HEK293 (cell line): ENCODE measurements at regions not wholly inside any gene's neighbourhood (a gene's known extent, or its start where the extent isn't known, plus 50 kb on each side); places are given as distances from the start of the nearest gene placed in this dataset.
A peak's percentile ranks its signal among the peaks of the same experiment; 100 is the strongest.

ENCODE experiments used
- CTCF ChIA-PET: fragments of 350-600 bp; formaldehyde crosslinking; extraction: SDS; loops from one replicate; lab custom pipeline; 2021; ENCODE audit warnings: antibody characterized with exemption; lab: Yijun Ruan, JAX
- POLR2A ChIA-PET: fragments of 300-600 bp; formaldehyde crosslinking; extraction: SDS; loops from one replicate; lab custom pipeline; 2020; ENCODE audit warnings: antibody characterized with exemption, inconsistent platforms; lab: Yijun Ruan, JAX
- H3K27ac ChIP-seq: fragments of 200-500 bp; sonication (Bioruptor generic); 2 replicates; pipeline ENCODE4 v1.5.1; 2014; ENCODE audit warnings: low read depth, low read length, control low read depth, inconsistent platforms; ENCODE audit errors: extremely low read depth
- H3K36me3 ChIP-seq, 2 experiments: fragments of 200-500 bp in 1 of 2; sonication (Bioruptor generic) in 1 of 2; 1 replicate in 1 of 2; 2 replicates in 1 of 2; pipeline ENCODE4 v1.5.1; 2014 to 2017; ENCODE audit warnings: inconsistent platforms in 2 of 2, low read length in 2 of 2; ENCODE audit not compliant: control insufficient read depth in 2 of 2, insufficient read depth in 1 of 2
- H3K4me1 ChIP-seq: fragments of 200-500 bp; sonication (Bioruptor generic); 2 replicates; pipeline ENCODE4 v1.5.1; 2014; ENCODE audit warnings: mild to moderate bottlenecking, low read length, inconsistent platforms; ENCODE audit not compliant: control insufficient read depth, insufficient read depth
- H3K4me3 ChIP-seq: 2 replicates; pipeline ENCODE4 v1.5.1; 2011; ENCODE audit warnings: low read depth, mild to moderate bottlenecking, control low read depth, low read length, moderate library complexity
- H3K9me3 ChIP-seq: fragments of 200-500 bp; sonication (Bioruptor generic); 2 replicates; pipeline ENCODE4 v1.5.1; 2014; ENCODE audit warnings: low read depth, low read length, inconsistent platforms; ENCODE audit not compliant: control insufficient read depth, insufficient read depth
- HIC1 ChIP-seq: fragments of 450-650 bp; formaldehyde crosslinking; IDR thresholded peaks from 2 replicates; pipeline ENCODE4 v1.5.1; 2016; ENCODE audit warnings: missing biosample characterization, missing genetic modification characterization
- KLF1 ChIP-seq: fragments of 450-650 bp; formaldehyde crosslinking; IDR thresholded peaks from 2 replicates; pipeline ENCODE4 v1.5.1; 2016; ENCODE audit warnings: missing biosample characterization, missing genetic modification characterization
- KLF7 ChIP-seq: fragments of 450-650 bp; formaldehyde crosslinking; IDR thresholded peaks from 2 replicates; pipeline ENCODE4 v1.5.1; 2016; ENCODE audit warnings: missing biosample characterization, missing genetic modification characterization, borderline replicate concordance
- REPIN1 ChIP-seq: fragments of 450-650 bp; formaldehyde crosslinking; IDR thresholded peaks from 2 replicates; pipeline ENCODE4 v1.5.1; 2017; ENCODE audit warnings: missing biosample characterization, missing genetic modification characterization, low read depth
- SP2 ChIP-seq: fragments of 450-650 bp; formaldehyde crosslinking; IDR thresholded peaks from 2 replicates; pipeline ENCODE4 v1.5.1; 2016; ENCODE audit warnings: missing biosample characterization, missing genetic modification characterization
- YY2 ChIP-seq: fragments of 450-650 bp; formaldehyde crosslinking; IDR thresholded peaks from 2 replicates; pipeline ENCODE4 v1.5.1; 2016; ENCODE audit warnings: missing biosample characterization, missing genetic modification characterization
- ZBTB20 ChIP-seq: fragments of 450-650 bp; formaldehyde crosslinking; IDR thresholded peaks from 2 replicates; pipeline ENCODE4 v1.5.1; 2016; ENCODE audit warnings: missing biosample characterization, missing genetic modification characterization
- ZFP37 ChIP-seq: fragments of 450-650 bp; formaldehyde crosslinking; IDR thresholded peaks from 2 replicates; pipeline ENCODE4 v1.5.1; 2016; ENCODE audit warnings: missing biosample characterization, missing genetic modification characterization
- ZFP69B ChIP-seq: fragments of 450-650 bp; formaldehyde crosslinking; IDR thresholded peaks from 2 replicates; pipeline ENCODE4 v1.5.1; 2016; ENCODE audit warnings: missing biosample characterization, missing genetic modification characterization
- ZNF169 ChIP-seq: fragments of 450-650 bp; formaldehyde crosslinking; IDR thresholded peaks from 2 replicates; pipeline ENCODE4 v1.5.1; 2016; ENCODE audit warnings: missing biosample characterization, missing genetic modification characterization
- ZNF266 ChIP-seq: fragments of 450-650 bp; formaldehyde crosslinking; IDR thresholded peaks from 2 replicates; pipeline ENCODE4 v1.5.1; 2016; ENCODE audit warnings: missing biosample characterization, missing genetic modification characterization, low read depth
- ZNF394 ChIP-seq: fragments of 450-650 bp; formaldehyde crosslinking; IDR thresholded peaks from 2 replicates; pipeline ENCODE4 v1.5.1; 2016; ENCODE audit warnings: missing biosample characterization, missing genetic modification characterization, mild to moderate bottlenecking, moderate library complexity, borderline replicate concordance
- ZNF404 ChIP-seq: fragments of 450-650 bp; formaldehyde crosslinking; IDR thresholded peaks from 2 replicates; pipeline ENCODE4 v1.5.1; 2017; ENCODE audit warnings: missing biosample characterization, missing genetic modification characterization
- ZNF423 ChIP-seq: fragments of 450-650 bp; formaldehyde crosslinking; IDR thresholded peaks from 2 replicates; pipeline ENCODE4 v1.5.1; 2016; ENCODE audit warnings: missing biosample characterization, missing genetic modification characterization
- ZNF473 ChIP-seq: fragments of 450-650 bp; formaldehyde crosslinking; IDR thresholded peaks from 2 replicates; pipeline ENCODE4 v1.5.1; 2017; ENCODE audit warnings: missing biosample characterization, missing genetic modification characterization
- ZNF544 ChIP-seq: fragments of 450-650 bp; formaldehyde crosslinking; IDR thresholded peaks from 2 replicates; pipeline ENCODE4 v1.5.0; 2017; ENCODE audit warnings: missing biosample characterization, missing genetic modification characterization
- ZNF549 ChIP-seq: fragments of 450-650 bp; IDR thresholded peaks from 2 replicates; pipeline ENCODE4 v1.5.1; 2018; ENCODE audit warnings: missing biosample characterization, missing genetic modification characterization, mild to moderate bottlenecking, inconsistent platforms, moderate library complexity
- ZNF596 ChIP-seq: fragments of 450-650 bp; IDR thresholded peaks from 2 replicates; pipeline ENCODE4 v1.5.0; 2018; ENCODE audit warnings: missing biosample characterization, mild to moderate bottlenecking, missing genetic modification characterization, moderate library complexity
- ZNF626 ChIP-seq: fragments of 450-650 bp; sonication (Bioruptor Pico); formaldehyde crosslinking; IDR thresholded peaks from 2 replicates; pipeline ENCODE4 v1.5.1; 2018; ENCODE audit warnings: missing biosample characterization, missing genetic modification characterization, inconsistent platforms
- ZNF660 ChIP-seq: fragments of 450-650 bp; IDR thresholded peaks from 2 replicates; pipeline ENCODE4 v1.5.1; 2018; ENCODE audit warnings: missing biosample characterization, mild to moderate bottlenecking, missing genetic modification characterization
- ZNF670 ChIP-seq: fragments of 450-650 bp; formaldehyde crosslinking; IDR thresholded peaks from 2 replicates; pipeline ENCODE4 v1.5.1; 2016; ENCODE audit warnings: missing biosample characterization, missing genetic modification characterization, low read depth
- ZNF701 ChIP-seq: fragments of 450-650 bp; formaldehyde crosslinking; IDR thresholded peaks from 2 replicates; pipeline ENCODE4 v1.5.1; 2016; ENCODE audit warnings: missing biosample characterization, missing genetic modification characterization
- ZNF843 ChIP-seq: fragments of 450-650 bp; formaldehyde crosslinking; IDR thresholded peaks from 2 replicates; pipeline ENCODE4 v1.5.1; 2016; ENCODE audit warnings: missing biosample characterization, missing genetic modification characterization
- TF ChIP-seq, protein P1 (sequence below): fragments of 450-650 bp; formaldehyde crosslinking; IDR thresholded peaks from 2 replicates; pipeline ENCODE4 v1.5.1; 2016; ENCODE audit warnings: missing biosample characterization, missing genetic modification characterization
- TF ChIP-seq, protein P2 (sequence below): fragments of 450-650 bp; formaldehyde crosslinking; IDR thresholded peaks from 2 replicates; pipeline ENCODE4 v1.5.1; 2017; ENCODE audit warnings: missing biosample characterization, missing genetic modification characterization
- TF ChIP-seq, protein P3 (sequence below): fragments of 450-650 bp; formaldehyde crosslinking; IDR thresholded peaks from 2 replicates; pipeline ENCODE4 v1.5.1; 2017; ENCODE audit warnings: missing biosample characterization, missing genetic modification characterization

DNA sequence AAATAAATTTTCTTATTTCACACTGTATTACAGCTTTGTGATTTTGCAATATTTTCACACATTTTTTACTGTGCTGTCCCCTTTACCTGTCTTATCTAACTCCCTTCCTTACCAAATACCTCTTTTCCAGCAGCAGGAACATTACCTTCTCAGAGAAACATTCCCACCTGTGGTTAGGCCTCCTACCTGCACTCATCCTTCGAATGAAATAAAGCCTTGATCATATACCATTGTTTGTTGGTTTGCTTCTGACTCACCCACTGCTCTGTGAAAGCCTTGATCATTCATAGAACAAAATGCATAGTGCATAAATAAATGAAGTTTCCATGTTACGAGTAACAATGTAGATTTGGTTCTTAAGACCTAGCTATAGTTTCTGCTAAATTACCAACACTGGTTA, 256.3 kb downstream of the ARL4A start:
- no peak overlapping the region for H3K4me3 ChIP-seq
- ChIA-PET POLR2A (no interaction called here), CTCF (interaction anchor here (1.2 to 1.3 kb wide), 2 partner anchors 46 to 258 kb away, joined by 4 read pairs; no protein-coding TSS in a partner anchor)
- H3K36me3 ChIP-seq, result no peaks in the 10 kb centered on the region
- H3K9me3 ChIP-seq, result no peaks in the 10 kb centered on the region
- no peak overlapping the region for H3K27ac ChIP-seq
- TF ChIP-seq ZBTB20 (tag by site-specific recombination) (no peak), SP2 (tag by site-specific recombination) (no peak), ZNF404 (tag by site-specific recombination) (no peak), ZFP69B (tag by site-specific recombination) (no peak), ZNF660 (no peak)
- TF ChIP-seq, protein P1, sequence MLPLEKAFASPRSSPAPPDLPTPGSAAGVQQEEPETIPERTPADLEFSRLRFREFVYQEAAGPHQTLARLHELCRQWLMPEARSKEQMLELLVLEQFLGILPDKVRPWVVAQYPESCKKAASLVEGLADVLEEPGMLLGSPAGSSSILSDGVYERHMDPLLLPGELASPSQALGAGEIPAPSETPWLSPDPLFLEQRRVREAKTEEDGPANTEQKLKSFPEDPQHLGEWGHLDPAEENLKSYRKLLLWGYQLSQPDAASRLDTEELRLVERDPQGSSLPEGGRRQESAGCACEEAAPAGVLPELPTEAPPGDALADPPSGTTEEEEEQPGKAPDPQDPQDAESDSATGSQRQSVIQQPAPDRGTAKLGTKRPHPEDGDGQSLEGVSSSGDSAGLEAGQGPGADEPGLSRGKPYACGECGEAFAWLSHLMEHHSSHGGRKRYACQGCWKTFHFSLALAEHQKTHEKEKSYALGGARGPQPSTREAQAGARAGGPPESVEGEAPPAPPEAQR (tag by site-specific recombination), result no peak
- TF ChIP-seq, all 188 proteins: peak for 0
- peaks cover 20% of the 10 kb centered on the region for H3K4me1 ChIP-seq

- no peak overlapping the region for H3K4me3 ChIP-seq
- no peak overlapping the region for H3K27ac ChIP-seq
- no peaks in the 10 kb centered on the region for H3K36me3 ChIP-seq
- CTCF ChIA-PET, result no interaction called here
- TF ChIP-seq, protein P2, sequence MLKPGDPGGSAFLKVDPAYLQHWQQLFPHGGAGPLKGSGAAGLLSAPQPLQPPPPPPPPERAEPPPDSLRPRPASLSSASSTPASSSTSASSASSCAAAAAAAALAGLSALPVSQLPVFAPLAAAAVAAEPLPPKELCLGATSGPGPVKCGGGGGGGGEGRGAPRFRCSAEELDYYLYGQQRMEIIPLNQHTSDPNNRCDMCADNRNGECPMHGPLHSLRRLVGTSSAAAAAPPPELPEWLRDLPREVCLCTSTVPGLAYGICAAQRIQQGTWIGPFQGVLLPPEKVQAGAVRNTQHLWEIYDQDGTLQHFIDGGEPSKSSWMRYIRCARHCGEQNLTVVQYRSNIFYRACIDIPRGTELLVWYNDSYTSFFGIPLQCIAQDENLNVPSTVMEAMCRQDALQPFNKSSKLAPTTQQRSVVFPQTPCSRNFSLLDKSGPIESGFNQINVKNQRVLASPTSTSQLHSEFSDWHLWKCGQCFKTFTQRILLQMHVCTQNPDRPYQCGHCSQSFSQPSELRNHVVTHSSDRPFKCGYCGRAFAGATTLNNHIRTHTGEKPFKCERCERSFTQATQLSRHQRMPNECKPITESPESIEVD (tag by site-specific recombination), result peak; percentile 70
- TF ChIP-seq ZNF544 (tag by site-specific recombination) (no peak), ZFP37 (tag by site-specific recombination) (no peak)
- TF ChIP-seq, all 188 proteins: peak for 1
- POLR2A ChIA-PET, result interaction anchor here (0.7 kb wide), 2 partner anchors 402 to 478 kb away, joined by 3 to 8 read pairs; no protein-coding TSS in a partner anchor
- peaks cover 20% of the 10 kb centered on the region for H3K4me1 ChIP-seq
- H3K9me3 ChIP-seq, result no peaks in the 10 kb centered on the region
These were observed 258.5 kb downstream of the ARL4A start for GRCh38 chr7:12945901-12946300.

DNA sequence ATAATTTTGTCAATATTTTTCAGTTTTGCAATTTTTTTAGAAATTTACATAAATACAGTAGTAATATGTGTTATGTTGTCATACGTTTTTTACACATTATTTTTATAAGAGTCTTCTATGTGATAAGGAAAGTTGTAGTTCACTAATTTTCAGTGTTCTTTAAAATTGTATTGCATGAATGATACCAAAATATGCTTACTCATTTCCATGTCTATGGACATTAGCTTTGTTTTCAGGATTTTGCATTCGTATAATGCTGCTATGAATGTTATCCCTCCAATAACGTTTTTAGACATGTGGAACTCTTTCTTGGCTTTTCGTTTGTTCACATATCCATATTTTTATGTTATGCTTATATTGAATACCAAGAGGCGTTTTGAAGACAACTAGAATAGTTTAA, 260.0 kb downstream of the ARL4A start:
- Histone ChIP-seq H3K4me1 (peaks cover 17% of the 10 kb centered on the region), H3K4me3 (no peak overlapping the region), H3K27ac (no peak overlapping the region), H3K9me3 (no peaks in the 10 kb centered on the region), H3K36me3 (no peaks in the 10 kb centered on the region)
- ChIA-PET POLR2A (no interaction called here), CTCF (no interaction called here)
- TF ChIP-seq YY2 (tag by site-specific recombination) (no peak), ZNF404 (tag by site-specific recombination) (no peak), ZNF670 (tag by site-specific recombination) (no peak), KLF1 (tag by site-specific recombination) (no peak), HIC1 (tag by site-specific recombination) (no peak), REPIN1 (tag by site-specific recombination) (no peak), ZNF549 (no peak), KLF7 (tag by site-specific recombination) (no peak), ZNF473 (no peak), ZNF544 (tag by site-specific recombination) (no peak), ZNF701 (tag by site-specific recombination) (no peak), ZNF843 (tag by site-specific recombination) (no peak), ZNF169 (tag by site-specific recombination) (no peak), ZNF394 (no peak), ZNF266 (no peak), ZNF423 (tag by site-specific recombination) (no peak), ZNF626 (no peak), ZNF596 (tag by site-specific recombination) (no peak)
- TF ChIP-seq, protein P3, sequence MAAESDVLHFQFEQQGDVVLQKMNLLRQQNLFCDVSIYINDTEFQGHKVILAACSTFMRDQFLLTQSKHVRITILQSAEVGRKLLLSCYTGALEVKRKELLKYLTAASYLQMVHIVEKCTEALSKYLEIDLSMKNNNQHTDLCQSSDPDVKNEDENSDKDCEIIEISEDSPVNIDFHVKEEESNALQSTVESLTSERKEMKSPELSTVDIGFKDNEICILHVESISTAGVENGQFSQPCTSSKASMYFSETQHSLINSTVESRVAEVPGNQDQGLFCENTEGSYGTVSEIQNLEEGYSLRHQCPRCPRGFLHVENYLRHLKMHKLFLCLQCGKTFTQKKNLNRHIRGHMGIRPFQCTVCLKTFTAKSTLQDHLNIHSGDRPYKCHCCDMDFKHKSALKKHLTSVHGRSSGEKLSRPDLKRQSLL (tag by site-specific recombination), result no peak
